GM23338 (cell line): ENCODE measurements at regions not wholly inside any gene's neighbourhood (a gene's known extent, or its start where the extent isn't known, plus 50 kb on each side); places are given as distances from the start of the nearest gene placed in this dataset.

ENCODE experiments used
- CREB1 ChIP-seq: fragments of 250-450 bp; sonication (Bioruptor Pico); IDR thresholded peaks from 2 replicates; pipeline ENCODE4 v1.5.0; 2020; ENCODE audit warnings: low read depth, mild to moderate bottlenecking, moderate library complexity
- POLR2AphosphoS5 ChIP-seq: IDR thresholded peaks from 2 replicates; pipeline ENCODE4 v1.6.1; 2016; ENCODE audit warnings: antibody characterized with exemption, low read depth
- TF ChIP-seq, protein P1 (sequence below): IDR thresholded peaks from one replicate; pipeline ENCODE4 v1.6.1; 2018; ENCODE audit warnings: antibody characterized with exemption; ENCODE audit not compliant: unreplicated experiment

DNA sequence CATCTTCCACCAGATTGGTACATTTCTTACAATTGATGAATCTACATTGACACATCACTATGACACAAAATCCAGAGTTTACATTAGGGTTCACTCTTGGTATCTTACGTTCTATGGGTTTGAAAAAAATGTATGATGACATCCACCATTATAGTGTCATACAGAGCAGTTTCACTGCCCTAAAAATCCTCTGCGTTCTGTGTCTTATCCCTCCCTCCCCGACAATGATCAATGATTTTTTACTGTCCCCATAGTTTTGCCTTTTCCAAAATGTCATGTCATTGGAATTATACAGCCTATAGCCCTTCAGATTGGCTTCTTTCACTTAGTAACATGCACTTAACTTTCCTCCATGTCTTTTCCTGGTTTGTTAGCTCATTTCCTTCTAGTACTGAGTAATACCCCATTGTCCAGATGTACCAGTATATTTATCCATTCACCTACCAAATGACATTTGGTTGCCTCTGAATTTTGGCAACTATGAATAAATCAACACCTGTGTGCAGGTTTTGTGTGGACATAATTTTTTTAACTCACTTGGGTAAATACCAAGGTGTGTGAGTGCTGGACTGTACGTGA lies 80.9 kb upstream of the CDC42BPA start:
- TF ChIP-seq, protein P1, sequence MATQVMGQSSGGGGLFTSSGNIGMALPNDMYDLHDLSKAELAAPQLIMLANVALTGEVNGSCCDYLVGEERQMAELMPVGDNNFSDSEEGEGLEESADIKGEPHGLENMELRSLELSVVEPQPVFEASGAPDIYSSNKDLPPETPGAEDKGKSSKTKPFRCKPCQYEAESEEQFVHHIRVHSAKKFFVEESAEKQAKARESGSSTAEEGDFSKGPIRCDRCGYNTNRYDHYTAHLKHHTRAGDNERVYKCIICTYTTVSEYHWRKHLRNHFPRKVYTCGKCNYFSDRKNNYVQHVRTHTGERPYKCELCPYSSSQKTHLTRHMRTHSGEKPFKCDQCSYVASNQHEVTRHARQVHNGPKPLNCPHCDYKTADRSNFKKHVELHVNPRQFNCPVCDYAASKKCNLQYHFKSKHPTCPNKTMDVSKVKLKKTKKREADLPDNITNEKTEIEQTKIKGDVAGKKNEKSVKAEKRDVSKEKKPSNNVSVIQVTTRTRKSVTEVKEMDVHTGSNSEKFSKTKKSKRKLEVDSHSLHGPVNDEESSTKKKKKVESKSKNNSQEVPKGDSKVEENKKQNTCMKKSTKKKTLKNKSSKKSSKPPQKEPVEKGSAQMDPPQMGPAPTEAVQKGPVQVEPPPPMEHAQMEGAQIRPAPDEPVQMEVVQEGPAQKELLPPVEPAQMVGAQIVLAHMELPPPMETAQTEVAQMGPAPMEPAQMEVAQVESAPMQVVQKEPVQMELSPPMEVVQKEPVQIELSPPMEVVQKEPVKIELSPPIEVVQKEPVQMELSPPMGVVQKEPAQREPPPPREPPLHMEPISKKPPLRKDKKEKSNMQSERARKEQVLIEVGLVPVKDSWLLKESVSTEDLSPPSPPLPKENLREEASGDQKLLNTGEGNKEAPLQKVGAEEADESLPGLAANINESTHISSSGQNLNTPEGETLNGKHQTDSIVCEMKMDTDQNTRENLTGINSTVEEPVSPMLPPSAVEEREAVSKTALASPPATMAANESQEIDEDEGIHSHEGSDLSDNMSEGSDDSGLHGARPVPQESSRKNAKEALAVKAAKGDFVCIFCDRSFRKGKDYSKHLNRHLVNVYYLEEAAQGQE: no peak
- TF ChIP-seq CREB1 (CRISPR knock-in tag) (no peak), POLR2AphosphoS5 (no peak)
